Astrocyte (in vitro differentiated cells and primary cell): ENCODE measurements at regions not wholly inside any gene's neighbourhood (a gene's known extent, or its start where the extent isn't known, plus 50 kb on each side); places are given as distances from the start of the nearest gene placed in this dataset.
"Not testable (repeated sequence)": the region's sequence is repeated elsewhere in the genome, so short reads cannot be mapped to it uniquely, and the experiment has no call there.

Experiments
- DNase-seq: peaks from one replicate; pipeline ENCODE4 v3.0.0-alpha.2; 2010; ENCODE audit warnings: low read depth
- FAIRE-seq: peaks from 2 replicates; lab custom pipeline; 2011; peaks lifted over from hg19 to GRCh38; lab: Jason Lieb, UNC
- H2AFZ ChIP-seq: 2 replicates; pipeline ENCODE4 v1.6.0; 2012; ENCODE audit warnings: low read depth, low read length, inconsistent platforms
- H3K27ac ChIP-seq: 2 replicates; pipeline ENCODE4 v1.5.1; 2011; ENCODE audit warnings: low read depth, low read length, inconsistent platforms
- H3K27me3 ChIP-seq: 2 replicates; pipeline ENCODE4 v1.6.0; 2011; ENCODE audit warnings: low read length, inconsistent platforms; ENCODE audit not compliant: insufficient read depth
- H3K36me3 ChIP-seq: 2 replicates; pipeline ENCODE4 v1.5.1; 2011; ENCODE audit warnings: low read length, inconsistent platforms; ENCODE audit not compliant: insufficient read depth
- H3K4me1 ChIP-seq: 2 replicates; pipeline ENCODE4 v1.5.1; 2011; ENCODE audit warnings: low read length, inconsistent platforms; ENCODE audit not compliant: insufficient read depth
- H3K4me2 ChIP-seq: 2 replicates; pipeline ENCODE4 v1.6.0; 2012; ENCODE audit warnings: low read length, inconsistent platforms
- H3K4me3 ChIP-seq: 2 replicates; pipeline ENCODE4 v1.5.1; 2011; ENCODE audit warnings: low read depth, mild to moderate bottlenecking, low read length, inconsistent platforms; ENCODE audit not compliant: insufficient read depth
- H3K79me2 ChIP-seq: 2 replicates; pipeline ENCODE4 v1.6.0; 2012; ENCODE audit warnings: mild to moderate bottlenecking, low read length, inconsistent platforms; ENCODE audit not compliant: insufficient read depth
- H3K9ac ChIP-seq: 2 replicates; pipeline ENCODE4 v1.6.0; 2012; ENCODE audit warnings: mild to moderate bottlenecking, low read length, inconsistent platforms
- H3K9me3 ChIP-seq: 2 replicates; pipeline ENCODE4 v1.5.1; 2012; ENCODE audit warnings: low read depth, mild to moderate bottlenecking, low read length, inconsistent platforms; ENCODE audit not compliant: insufficient read depth
- H4K20me1 ChIP-seq: 2 replicates; pipeline ENCODE4 v1.6.0; 2012; ENCODE audit warnings: low read length, inconsistent platforms; ENCODE audit not compliant: insufficient read depth
- H3K27ac Mint-ChIP-seq: one replicate; pipeline ENCODE4 v1.8.0; 2021; ENCODE audit warnings: mild to moderate bottlenecking, mixed read lengths; ENCODE audit not compliant: unreplicated experiment
- H3K27me3 Mint-ChIP-seq: one replicate; pipeline ENCODE4 v1.8.0; 2021; ENCODE audit warnings: low read depth, mixed read lengths; ENCODE audit not compliant: unreplicated experiment
- H3K36me3 Mint-ChIP-seq: one replicate; pipeline ENCODE4 v1.8.0; 2021; ENCODE audit warnings: low read depth, mixed read lengths; ENCODE audit not compliant: unreplicated experiment
- H3K4me1 Mint-ChIP-seq: one replicate; pipeline ENCODE4 v1.8.0; 2021; ENCODE audit warnings: low read depth, mixed read lengths; ENCODE audit not compliant: unreplicated experiment
- H3K4me3 Mint-ChIP-seq: one replicate; pipeline ENCODE4 v1.8.0; 2021; ENCODE audit warnings: mild to moderate bottlenecking, moderate library complexity, mixed read lengths; ENCODE audit not compliant: unreplicated experiment
- H3K9me3 Mint-ChIP-seq: one replicate; pipeline ENCODE4 v1.8.0; 2021; ENCODE audit warnings: mild to moderate bottlenecking, mixed read lengths; ENCODE audit not compliant: unreplicated experiment
- CTCF ChIP-seq: IDR thresholded peaks from 2 replicates; pipeline ENCODE4 v1.5.1; 2011; ENCODE audit warnings: low read depth, mild to moderate bottlenecking, inconsistent platforms, low read length, moderate library complexity; ENCODE audit not compliant: insufficient read depth
- EZH2 ChIP-seq: IDR thresholded peaks from 2 replicates; pipeline ENCODE4 v1.6.1; 2012; ENCODE audit warnings: mild to moderate bottlenecking, low read length, inconsistent platforms; ENCODE audit not compliant: insufficient read depth

GRCh38 chr10:33698033-33698432 lies 363.6 kb upstream of the NRP1 start:
- Histone ChIP-seq H3K79me2 (no peaks in the 10 kb centered on the region), H3K4me3 (no peak overlapping the region), H4K20me1 (no peaks in the 10 kb centered on the region), H3K27ac (no peak overlapping the region), H3K9ac (no peak overlapping the region), H3K4me2 (no peak overlapping the region), H3K9me3 (no peaks in the 10 kb centered on the region), H3K4me1 (no peaks in the 10 kb centered on the region), H3K27me3 (no peaks in the 10 kb centered on the region), H3K36me3 (no peaks in the 10 kb centered on the region), H2AFZ (no peak overlapping the region)
- Mint-ChIP-seq H3K9me3 (peaks cover 8% of the 10 kb centered on the region), H3K27ac (no peak overlapping the region), H3K27me3 (no peaks in the 10 kb centered on the region), H3K36me3 (no peaks in the 10 kb centered on the region), H3K4me1 (no peaks in the 10 kb centered on the region), H3K4me3 (no peak overlapping the region)
- DNase-seq: no peak
- TF ChIP-seq CTCF (no peak), EZH2 (no peak)
- FAIRE-seq: peak; percentile 23

GRCh38 chr10:33697016-33697415 lies 362.5 kb upstream of the NRP1 start:
- no peak overlapping the region for H3K4me2 ChIP-seq
- no peak overlapping the region for H3K27ac Mint-ChIP-seq
- H3K27me3 ChIP-seq: no peaks in the 10 kb centered on the region
- DNase-seq (no peak), FAIRE-seq (no peak)
- H4K20me1 ChIP-seq: no peaks in the 10 kb centered on the region
- TF ChIP-seq EZH2 (no peak), CTCF (no peak)
- H3K4me1 Mint-ChIP-seq: no peaks in the 10 kb centered on the region
- no peak overlapping the region for H2AFZ ChIP-seq
- no peaks in the 10 kb centered on the region for H3K79me2 ChIP-seq
- H3K27ac ChIP-seq: no peak overlapping the region
- H3K4me3 Mint-ChIP-seq: no peak overlapping the region
- H3K4me3 ChIP-seq: no peak overlapping the region
- no peaks in the 10 kb centered on the region for H3K9me3 ChIP-seq
- H3K4me1 ChIP-seq: no peaks in the 10 kb centered on the region
- H3K9ac ChIP-seq: no peak overlapping the region
- no peaks in the 10 kb centered on the region for H3K36me3 ChIP-seq
- H3K9me3 Mint-ChIP-seq: peaks cover 12% of the 10 kb centered on the region
- H3K27me3 Mint-ChIP-seq: no peaks in the 10 kb centered on the region
- no peaks in the 10 kb centered on the region for H3K36me3 Mint-ChIP-seq

- Mint-ChIP-seq H3K27me3 (no peaks in the 10 kb centered on the region), H3K4me3 (no peak overlapping the region), H3K4me1 (no peaks in the 10 kb centered on the region), H3K36me3 (no peaks in the 10 kb centered on the region), H3K9me3 (peaks cover 13% of the 10 kb centered on the region), H3K27ac (no peak overlapping the region)
- Histone ChIP-seq H3K27me3 (no peaks in the 10 kb centered on the region), H3K79me2 (no peaks in the 10 kb centered on the region), H3K36me3 (no peaks in the 10 kb centered on the region), H3K9ac (no peak overlapping the region), H3K27ac (no peak overlapping the region), H3K4me1 (no peaks in the 10 kb centered on the region), H3K4me2 (no peak overlapping the region), H3K4me3 (no peak overlapping the region), H3K9me3 (no peaks in the 10 kb centered on the region), H2AFZ (no peak overlapping the region), H4K20me1 (no peaks in the 10 kb centered on the region)
- DNase-seq (no peak), FAIRE-seq (no peak)
- TF ChIP-seq EZH2 (no peak), CTCF (no peak)
Observed at GRCh38 chr10:33695536-33695935, 361.1 kb upstream of the NRP1 start.

- H3K4me3 Mint-ChIP-seq, H3K27ac ChIP-seq, H3K79me2 ChIP-seq, H3K4me1 ChIP-seq, H3K36me3 ChIP-seq, H3K27me3 Mint-ChIP-seq, H3K4me2 ChIP-seq, H3K4me1 Mint-ChIP-seq, H3K9me3 ChIP-seq, H3K27ac Mint-ChIP-seq, H4K20me1 ChIP-seq, H3K9ac ChIP-seq, H3K27me3 ChIP-seq, H2AFZ ChIP-seq, H3K4me3 ChIP-seq, FAIRE-seq, H3K36me3 Mint-ChIP-seq, DNase-seq: not testable (repeated sequence)
- peaks cover 19% of the 10 kb centered on the region for H3K9me3 Mint-ChIP-seq
Observed at GRCh38 chr10:33690536-33690935, 356.1 kb upstream of the NRP1 start.
